GM18861 (cell line): ENCODE measurements at regions not wholly inside any gene's neighbourhood (a gene's known extent, or its start where the extent isn't known, plus 50 kb on each side); places are given as distances from the start of the nearest gene placed in this dataset.

Experiments used
- ATAC-seq: cut with Tn5 transposase; IDR thresholded peaks from one replicate; pipeline ENCODE4 v1.9.1; 2021; ENCODE audit not compliant: unreplicated experiment

DNA sequence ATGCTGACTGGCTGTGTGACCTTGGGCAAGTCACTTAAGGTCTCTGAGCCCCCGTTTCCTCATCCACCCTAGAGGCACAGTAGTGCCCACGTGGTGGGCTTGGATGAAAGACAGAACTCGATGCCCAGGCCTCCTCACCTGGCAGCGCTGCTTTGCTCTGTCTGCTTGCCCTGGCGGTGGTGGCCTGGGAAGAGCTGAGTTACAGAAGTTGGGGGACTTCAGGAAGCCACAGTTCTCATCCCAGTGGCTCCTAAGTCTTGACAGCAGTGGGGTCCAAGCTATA lies 171.5 kb upstream of the IER5L start:
- no peak for ATAC-seq

DNA sequence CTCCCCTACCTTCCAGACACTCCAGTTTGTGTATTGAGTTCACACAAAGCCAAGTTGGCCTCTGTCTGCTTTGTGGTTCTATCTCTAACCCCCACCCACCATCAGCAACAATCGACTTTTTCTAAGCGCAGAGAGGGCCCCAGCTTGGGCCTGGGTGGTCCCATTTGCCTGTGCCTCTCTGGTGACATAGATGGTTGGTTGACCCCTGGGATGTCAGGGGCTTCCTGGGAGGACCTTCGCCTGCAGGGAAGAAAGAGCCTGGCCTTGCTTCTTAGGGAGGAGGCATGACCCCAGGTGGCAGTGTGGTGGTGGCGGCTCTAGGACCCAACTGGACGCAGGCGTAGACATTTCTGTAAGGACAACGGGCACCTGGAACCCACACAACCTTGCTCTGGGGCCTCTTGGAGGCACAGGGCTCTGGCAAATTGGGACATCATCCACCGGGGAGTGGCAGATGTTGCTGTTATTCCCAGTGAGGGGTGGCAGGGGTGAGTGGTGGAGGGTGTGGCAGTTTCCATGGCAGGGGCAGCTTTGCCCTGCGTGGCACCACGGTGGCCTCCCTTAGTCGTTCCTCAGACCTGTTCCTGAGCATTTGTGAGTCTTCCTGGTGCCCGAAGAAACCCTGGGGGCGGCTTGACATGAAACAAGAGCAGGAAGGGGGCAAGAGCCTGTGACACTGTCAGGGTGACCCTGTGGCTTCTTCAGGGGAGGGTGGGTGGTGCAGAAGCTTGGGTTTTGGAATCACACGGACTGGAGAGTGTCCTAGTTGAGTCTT lies 171.0 kb upstream of the IER5L start:
- ATAC-seq = no peak

DNA sequence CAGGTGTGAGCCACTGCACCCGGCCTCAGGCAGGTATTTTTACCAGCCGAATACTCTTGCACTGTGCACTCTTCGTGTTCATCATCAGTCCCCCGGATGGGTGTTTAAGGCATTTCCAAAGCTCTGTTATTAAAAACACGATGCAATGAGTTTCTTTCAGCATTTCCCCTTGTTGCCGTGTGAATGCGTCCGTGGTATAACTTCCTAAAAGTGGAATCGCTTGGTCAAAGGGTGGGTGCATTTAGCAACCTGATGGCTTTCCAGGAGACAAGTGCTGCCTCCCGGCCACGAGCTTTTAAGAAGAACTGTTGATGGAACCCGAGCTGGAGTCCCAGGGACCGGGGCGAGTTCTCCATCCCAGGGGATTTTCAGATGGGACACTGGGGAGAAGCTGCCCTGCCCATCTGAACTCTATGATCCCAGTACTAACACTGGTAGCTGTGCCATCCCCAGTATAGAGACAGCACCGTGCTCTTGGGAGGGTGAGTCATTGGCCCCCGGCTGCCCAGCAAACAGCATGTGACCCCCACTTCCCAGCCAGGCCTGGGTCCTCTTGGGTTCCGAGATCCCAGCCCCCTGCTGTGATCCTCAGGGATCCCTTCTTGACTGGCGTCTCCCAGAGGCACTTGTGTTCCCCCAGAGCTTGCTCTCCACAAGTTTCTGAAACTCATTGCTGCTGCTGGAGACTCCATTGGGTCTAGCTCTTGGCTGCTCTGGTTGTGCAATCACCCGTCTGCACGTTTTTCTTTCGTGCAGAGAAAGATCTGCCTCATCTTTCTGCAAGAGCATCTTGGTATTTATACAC lies 169.5 kb upstream of the IER5L start:
- ATAC-seq = no peak

DNA sequence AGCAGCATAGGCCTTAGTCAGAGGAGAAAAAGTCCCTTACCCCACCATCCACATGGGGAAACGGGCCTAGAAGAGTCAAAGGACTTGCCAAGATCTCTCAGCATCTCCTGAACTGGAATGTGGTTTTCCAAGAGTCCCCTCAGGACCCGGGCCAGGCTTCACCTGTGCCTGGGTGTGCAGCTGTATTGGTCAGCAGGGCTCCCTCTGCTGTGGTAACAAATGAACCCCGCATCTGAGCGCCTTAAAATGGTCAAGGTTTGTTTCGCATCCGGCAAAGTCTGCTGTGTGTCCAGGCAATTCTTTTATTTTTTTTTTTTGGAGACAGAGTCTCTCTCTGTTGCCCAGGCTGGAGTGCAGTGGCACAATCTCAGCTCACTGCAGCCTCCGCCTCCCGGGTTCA lies 168.0 kb upstream of the IER5L start:
- no peak for ATAC-seq

DNA sequence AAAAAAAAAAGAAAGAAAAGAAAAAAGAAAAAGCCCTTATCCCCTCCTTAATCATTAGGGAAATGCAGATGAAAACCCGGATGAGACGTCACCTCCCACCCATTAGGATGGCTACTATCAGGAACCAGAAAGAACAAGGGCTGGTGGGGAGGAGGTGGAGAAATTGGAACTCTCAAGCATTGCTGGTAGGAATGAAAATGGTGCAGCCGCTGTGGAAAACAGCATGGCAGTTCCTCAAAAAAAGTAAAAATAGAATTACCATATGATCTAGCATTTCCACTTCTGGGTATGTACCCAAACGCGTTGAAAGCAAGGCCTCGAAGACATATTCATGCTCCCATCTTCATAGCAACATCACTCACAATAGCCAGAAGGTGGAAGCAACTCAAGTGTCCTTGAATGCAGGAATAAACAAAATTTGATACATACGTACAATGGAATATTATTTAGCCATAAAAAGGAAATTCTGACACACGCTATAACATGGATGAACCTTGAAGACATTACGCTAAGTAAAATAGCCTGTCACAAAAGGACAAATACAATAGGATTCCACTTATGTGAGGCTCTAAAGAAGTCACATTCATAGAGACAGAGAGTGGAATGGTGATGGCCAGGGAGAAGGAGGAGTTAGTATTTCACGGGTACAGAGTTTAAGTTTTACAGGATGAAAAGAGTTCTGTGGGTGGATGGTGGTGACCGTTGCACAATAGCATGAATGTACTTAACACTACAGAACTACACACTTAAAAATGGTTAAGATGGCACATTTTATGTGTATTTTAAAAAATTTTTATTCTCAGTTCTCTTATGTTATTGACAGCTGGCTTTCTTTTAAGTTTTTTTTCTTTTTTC lies 166.8 kb upstream of the IER5L start:
- no peak for ATAC-seq

GRCh38 chr9:129343424-129344375 lies 165.6 kb upstream of the IER5L start:
- ATAC-seq = no peak

GRCh38 chr9:129342591-129343423 lies 164.7 kb upstream of the IER5L start:
- no peak for ATAC-seq

- ATAC-seq = no peak
These were observed 163.9 kb upstream of the IER5L start for GRCh38 chr9:129341987-129342348.

- no peak for ATAC-seq
These were observed 163.3 kb upstream of the IER5L start for GRCh38 chr9:129341171-129341986.

- no peak for ATAC-seq
These were observed 162.5 kb upstream of the IER5L start for GRCh38 chr9:129340427-129341170.

- no peak for ATAC-seq
These were observed 161.6 kb upstream of the IER5L start for GRCh38 chr9:129339539-129340157.

- ATAC-seq = no peak
These were observed 160.8 kb upstream of the IER5L start for GRCh38 chr9:129338724-129339430.

- ATAC-seq = no peak
These were observed 159.5 kb upstream of the IER5L start for GRCh38 chr9:129337336-129338140.

DNA sequence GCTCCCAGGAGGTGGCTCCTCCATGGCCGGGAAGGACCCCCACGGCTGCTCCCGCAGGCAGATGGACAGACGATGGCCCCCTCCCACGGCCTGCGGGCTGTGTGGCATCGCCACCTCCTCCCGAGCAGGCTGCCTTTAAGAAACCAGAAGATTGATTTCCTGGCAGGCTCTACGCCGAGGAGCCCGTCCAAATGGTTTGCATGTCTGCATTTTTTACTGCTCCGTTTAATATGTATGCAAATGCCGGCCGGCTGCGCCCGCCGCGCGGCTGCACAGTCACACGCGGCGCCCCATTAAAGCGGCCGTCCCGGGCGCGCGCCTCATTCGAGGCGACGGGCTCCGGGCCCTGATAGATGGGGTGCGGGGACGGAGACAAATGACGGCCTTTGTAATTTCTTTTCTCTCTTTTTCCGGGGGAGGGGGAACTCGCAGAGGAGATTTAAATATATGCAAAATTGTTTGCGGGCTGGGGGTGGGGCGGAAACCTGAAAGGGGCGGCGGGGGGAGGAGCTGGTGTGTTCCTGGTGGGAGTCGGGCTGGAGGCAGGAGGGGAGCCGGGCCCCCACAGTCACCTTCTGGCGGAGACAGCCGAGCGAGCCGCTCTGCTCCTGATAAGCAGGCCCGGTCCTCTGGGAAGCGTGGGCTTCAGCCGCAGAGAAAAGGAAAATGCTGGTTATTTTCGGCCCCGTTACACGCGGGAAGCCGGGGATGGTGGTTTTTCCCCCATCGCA lies 158.7 kb upstream of the IER5L start:
- no peak for ATAC-seq

DNA sequence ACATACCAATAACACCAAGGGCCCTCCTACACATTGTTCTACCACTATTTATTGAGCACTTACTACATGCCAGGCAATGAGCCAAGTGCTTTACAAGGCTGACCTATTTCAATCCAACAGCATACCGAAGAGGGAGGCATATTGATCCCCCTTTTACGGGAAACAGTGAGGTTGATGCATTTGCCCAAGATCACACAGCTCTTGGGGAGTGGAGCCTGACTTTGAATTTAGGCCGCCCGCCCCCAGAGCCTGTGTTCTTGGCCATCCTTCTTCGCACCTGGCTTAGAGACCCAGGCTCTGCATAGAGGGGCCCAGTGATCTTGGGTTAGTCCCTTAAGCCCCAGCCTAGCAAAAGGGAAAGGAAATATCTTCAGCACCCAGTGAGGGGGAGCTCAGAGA lies 158.1 kb upstream of the IER5L start:
- ATAC-seq = no peak
